Left renal cortex interstitium (tissue), 4 donors: ENCODE measurements at regions not wholly inside any gene's neighbourhood (a gene's known extent, or its start where the extent isn't known, plus 50 kb on each side); places are given as distances from the start of the nearest gene placed in this dataset.
A peak's percentile ranks its signal among the peaks of the same experiment; 100 is the strongest.
"Not testable (repeated sequence)": the region's sequence is repeated elsewhere in the genome, so short reads cannot be mapped to it uniquely, and the experiment has no call there.

Experiments used
- DNase-seq, 4 donors: peaks; one replicate each; pipeline ENCODE4 v3.0.0-alpha.2; 2013; ENCODE audit warnings: low read depth in 4 of 4, low spot score in 2 of 4, missing footprints in 1 of 4

GRCh38 chr12:97968641-97969197, 506.1 kb downstream of the RMST start:
- no peak for DNase-seq

GRCh38 chr12:97977870-97978405, 515.3 kb downstream of the RMST start:
- no peak for DNase-seq

- no peak for DNase-seq
Measured at GRCh38 chr12:97982684-97983083, 520.1 kb downstream of the RMST start.

- no peak for DNase-seq
Measured at GRCh38 chr12:97983796-97984195, 521.2 kb downstream of the RMST start.

GRCh38 chr12:97984436-97984835, 521.8 kb downstream of the RMST start:
- DNase-seq: no peak

- DNase-seq: no peak
Measured at GRCh38 chr12:97984974-97985580, 522.5 kb downstream of the RMST start.

GRCh38 chr12:97985834-97986233, 523.2 kb downstream of the RMST start:
- no peak for DNase-seq

GRCh38 chr12:97988588-97988987, 526.0 kb downstream of the RMST start:
- DNase-seq: not testable (repeated sequence)

GRCh38 chr12:97989366-97989940, 525.9 kb upstream of the TMPO start:
- DNase-seq: no peak

GRCh38 chr12:97994746-97995484, 520.5 kb upstream of the TMPO start:
- DNase-seq: no peak

- no peak for DNase-seq
Measured at GRCh38 chr12:97995559-97995958, 519.8 kb upstream of the TMPO start.

- no peak for DNase-seq
Measured at GRCh38 chr12:98001430-98001829, 514.0 kb upstream of the TMPO start.

- peak; percentile 19 to 52 (median 32) for DNase-seq
Measured at GRCh38 chr12:98002887-98003493, 512.4 kb upstream of the TMPO start.

GRCh38 chr12:98007963-98008362, 507.4 kb upstream of the TMPO start:
- DNase-seq: no peak

GRCh38 chr12:98013560-98013959, 501.8 kb upstream of the TMPO start:
- DNase-seq: no peak

GRCh38 chr12:98018836-98019235, 496.6 kb upstream of the TMPO start:
- no peak for DNase-seq

- DNase-seq: no peak
Measured at GRCh38 chr12:98020376-98020775, 495.0 kb upstream of the TMPO start.

- DNase-seq: no peak
Measured at GRCh38 chr12:98022961-98023360, 492.4 kb upstream of the TMPO start.

- no peak for DNase-seq
Measured at GRCh38 chr12:98037401-98038140, 477.8 kb upstream of the TMPO start.

- no peak for DNase-seq
Measured at GRCh38 chr12:98042668-98043067, 472.7 kb upstream of the TMPO start.
